ENCODE measurements at regions not wholly inside any gene's neighbourhood (a gene's known extent, or its start where the extent isn't known, plus 50 kb on each side); places are given as distances from the start of the nearest gene placed in this dataset.

- Histone ChIP-seq H3K27me3 (replicated peaks; ENCODE audit: insufficient read depth) (no peaks in the 10 kb centered on the region), H3K4me1 (replicated peaks) (no peaks in the 10 kb centered on the region), H3K9me3 (no peaks in the 10 kb centered on the region), H3K27ac (no peak overlapping the region), H3K36me3 (no peaks in the 10 kb centered on the region), H3K4me3 (no peak overlapping the region)
- DNase-seq (ENCODE audit: low spot score), result no peak
- TF ChIP-seq POLR2A (IDR thresholded peaks at IDR 0.05), result no peak
- no peak for TF ChIP-seq CTCF (IDR thresholded peaks at IDR 0.05)
- no peak for TF ChIP-seq POLR2AphosphoS5 (IDR thresholded peaks at IDR 0.05)
- 24% methylated on average over 1 of the region's 1 CpG for WGBS
- intact Hi-C loops (cut with DNase I), result no loop called here
Measured at GRCh38 chr7:118745927-118746326, 521.4 kb downstream of the ANKRD7 start.

DNA sequence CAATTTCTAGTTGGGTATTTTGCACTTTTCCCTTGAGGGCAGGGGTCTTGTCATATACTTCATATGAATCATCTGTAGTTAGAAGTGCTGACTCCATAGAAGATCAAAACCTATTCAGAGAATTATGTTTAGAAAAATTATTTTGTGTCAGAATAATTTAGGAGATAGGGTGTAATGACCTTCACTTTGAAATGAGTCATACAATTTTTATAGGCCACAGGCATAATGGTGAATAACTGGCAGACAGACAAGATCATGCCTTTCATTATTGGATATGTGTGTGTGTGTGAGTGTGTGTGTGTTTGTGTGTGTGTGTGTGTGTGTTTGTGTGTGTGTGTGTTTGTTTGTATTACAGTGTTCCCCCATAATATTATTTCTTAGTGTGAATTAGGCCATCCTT is 523.0 kb downstream of the ANKRD7 start:
- no peaks in the 10 kb centered on the region for H3K4me1 ChIP-seq (replicated peaks)
- H3K9me3 ChIP-seq, result no peaks in the 10 kb centered on the region
- no peak for TF ChIP-seq POLR2A (IDR thresholded peaks at IDR 0.05)
- TF ChIP-seq POLR2AphosphoS5 (IDR thresholded peaks at IDR 0.05), result no peak
- TF ChIP-seq CTCF (IDR thresholded peaks at IDR 0.05), result no peak
- H3K27me3 ChIP-seq (replicated peaks; ENCODE audit: insufficient read depth), result no peaks in the 10 kb centered on the region
- no peaks in the 10 kb centered on the region for H3K36me3 ChIP-seq
- H3K4me3 ChIP-seq, result no peak overlapping the region
- H3K27ac ChIP-seq, result no peak overlapping the region
- no peak for DNase-seq (ENCODE audit: low spot score)
- intact Hi-C loops (cut with DNase I), result no loop called here

GRCh38 chr7:118753479-118753878 is 529.0 kb downstream of the ANKRD7 start:
- Histone ChIP-seq H3K27ac (no peak overlapping the region), H3K4me1 (replicated peaks) (no peaks in the 10 kb centered on the region), H3K9me3 (no peaks in the 10 kb centered on the region), H3K36me3 (no peaks in the 10 kb centered on the region), H3K4me3 (no peak overlapping the region), H3K27me3 (replicated peaks; ENCODE audit: insufficient read depth) (no peaks in the 10 kb centered on the region)
- intact Hi-C loops (cut with DNase I), result no loop called here
- no peak for TF ChIP-seq CTCF (IDR thresholded peaks at IDR 0.05)
- no peak for DNase-seq (ENCODE audit: low spot score)
- 100% methylated on average over 1 of the region's 1 CpG for WGBS

GRCh38 chr7:118754608-118755007 is 530.1 kb downstream of the ANKRD7 start:
- no peak for TF ChIP-seq POLR2AphosphoS5 (IDR thresholded peaks at IDR 0.05)
- no peak for TF ChIP-seq POLR2A (IDR thresholded peaks at IDR 0.05)
- no peak for TF ChIP-seq CTCF (IDR thresholded peaks at IDR 0.05)
- Histone ChIP-seq H3K36me3 (no peaks in the 10 kb centered on the region), H3K4me1 (replicated peaks) (no peaks in the 10 kb centered on the region), H3K27ac (no peak overlapping the region), H3K4me3 (no peak overlapping the region), H3K27me3 (replicated peaks; ENCODE audit: insufficient read depth) (no peaks in the 10 kb centered on the region), H3K9me3 (no peaks in the 10 kb centered on the region)
- WGBS, result 45% methylated on average over 3 of the region's 3 CpGs
- no peak for DNase-seq (ENCODE audit: low spot score)
- intact Hi-C loops (cut with DNase I), result no loop called here

- no peak overlapping the region for H3K4me3 ChIP-seq
- peak; percentile 59 for DNase-seq (ENCODE audit: low spot score)
- whole genome bisulfite sequencing, result 34% methylated on average over 3 of the region's 3 CpGs
- intact Hi-C loops (cut with DNase I), result no loop called here
- peak; percentile 63 for TF ChIP-seq POLR2AphosphoS5 (IDR thresholded peaks at IDR 0.05)
- TF ChIP-seq POLR2A (IDR thresholded peaks at IDR 0.05), result no peak
- H3K27me3 ChIP-seq (replicated peaks; ENCODE audit: insufficient read depth), result no peaks in the 10 kb centered on the region
- H3K36me3 ChIP-seq, result no peaks in the 10 kb centered on the region
- no peaks in the 10 kb centered on the region for H3K4me1 ChIP-seq (replicated peaks)
- H3K9me3 ChIP-seq, result no peaks in the 10 kb centered on the region
- H3K27ac ChIP-seq, result no peak overlapping the region
Measured at GRCh38 chr7:118755067-118755625, 530.6 kb downstream of the ANKRD7 start.
